Activated naive CD8-positive, alpha-beta T cell treated with anti-CD3 and anti-CD28 coated beads for 36 hours (primary cell): ENCODE measurements at regions not wholly inside any gene's neighbourhood (a gene's known extent, or its start where the extent isn't known, plus 50 kb on each side); places are given as distances from the start of the nearest gene placed in this dataset.

ENCODE experiments used
- DNase-seq: peaks from one replicate; pipeline ENCODE4 v3.0.0; 2021
- H3K27ac Mint-ChIP-seq: one replicate; pipeline ENCODE4 v1.8.0; 2022; ENCODE audit warnings: mild to moderate bottlenecking, moderate library complexity, mixed read lengths
- H3K27me3 Mint-ChIP-seq: one replicate; pipeline ENCODE4 v1.8.0; 2022; ENCODE audit warnings: mild to moderate bottlenecking, mixed read lengths
- H3K36me3 Mint-ChIP-seq: one replicate; pipeline ENCODE4 v1.8.0; 2021; ENCODE audit warnings: mild to moderate bottlenecking, mixed read lengths
- H3K4me1 Mint-ChIP-seq: one replicate; pipeline ENCODE4 v1.8.0; 2021; ENCODE audit warnings: mixed read lengths
- H3K4me3 Mint-ChIP-seq: one replicate; pipeline ENCODE4 v1.8.0; 2022; ENCODE audit warnings: mild to moderate bottlenecking, moderate library complexity, mixed read lengths
- H3K9me3 Mint-ChIP-seq: one replicate; pipeline ENCODE4 v1.8.0; 2022; ENCODE audit warnings: mixed read lengths

DNA sequence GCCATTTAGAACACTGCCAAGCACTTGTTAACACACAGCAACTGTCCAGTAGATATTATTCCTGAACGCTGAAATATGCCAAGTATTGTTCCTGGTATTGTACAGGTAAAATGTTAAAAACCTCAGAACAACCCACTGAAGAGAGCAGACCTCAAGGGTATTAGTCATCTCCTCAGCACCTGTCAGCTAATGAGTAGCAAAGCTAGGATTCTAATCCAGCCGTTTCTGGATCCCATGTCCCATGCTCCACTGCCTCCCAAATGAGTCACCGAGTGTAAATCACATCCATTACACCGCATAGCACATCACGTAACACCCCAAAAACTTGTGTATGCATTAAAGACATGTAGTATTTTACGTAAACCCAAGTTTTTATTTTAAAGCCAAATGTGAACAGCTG, 705.4 kb upstream of the TENM4 start:
- DNase-seq: no peak
- Mint-ChIP-seq H3K9me3 (peaks cover 2% of the 10 kb centered on the region), H3K27me3 (no peaks in the 10 kb centered on the region), H3K27ac (no peak overlapping the region), H3K4me1 (no peaks in the 10 kb centered on the region), H3K4me3 (no peak overlapping the region), H3K36me3 (no peaks in the 10 kb centered on the region)

DNA sequence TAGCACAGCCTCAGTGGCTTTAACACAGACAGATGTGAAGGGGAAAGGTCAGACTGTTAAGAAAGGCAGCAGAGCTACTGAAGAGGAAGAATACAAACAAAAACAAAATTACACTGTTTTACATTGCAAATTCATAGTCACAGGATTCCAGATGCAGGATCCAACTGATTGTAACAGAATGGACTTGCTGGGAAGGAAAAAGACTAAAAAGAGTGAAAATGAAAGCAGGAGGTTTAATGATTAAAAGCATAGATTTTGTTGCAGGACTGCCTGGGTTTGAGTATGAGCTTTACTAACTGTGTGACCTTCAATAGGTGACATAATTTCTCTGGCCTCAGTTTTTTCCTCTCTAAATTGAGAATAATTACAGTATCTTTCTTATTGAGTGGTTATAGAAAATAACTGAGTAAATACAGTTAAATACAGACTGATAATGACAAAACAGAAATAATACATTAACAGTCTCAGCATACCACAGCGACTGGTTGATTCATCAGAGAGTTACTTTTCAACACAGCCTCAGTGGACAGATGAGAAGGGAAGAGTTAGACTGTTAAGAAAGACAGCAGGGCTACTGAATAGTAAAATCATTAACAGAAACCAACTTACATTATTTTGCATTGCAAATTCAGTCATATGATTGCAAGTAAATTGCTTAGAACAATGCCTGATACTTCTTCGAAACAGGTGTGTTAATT, 704.2 kb upstream of the TENM4 start:
- H3K9me3 Mint-ChIP-seq: peaks cover 2% of the 10 kb centered on the region
- DNase-seq: no peak
- no peak overlapping the region for H3K4me3 Mint-ChIP-seq
- H3K36me3 Mint-ChIP-seq: no peaks in the 10 kb centered on the region
- H3K27me3 Mint-ChIP-seq: no peaks in the 10 kb centered on the region
- H3K4me1 Mint-ChIP-seq: no peaks in the 10 kb centered on the region
- no peak overlapping the region for H3K27ac Mint-ChIP-seq

DNA sequence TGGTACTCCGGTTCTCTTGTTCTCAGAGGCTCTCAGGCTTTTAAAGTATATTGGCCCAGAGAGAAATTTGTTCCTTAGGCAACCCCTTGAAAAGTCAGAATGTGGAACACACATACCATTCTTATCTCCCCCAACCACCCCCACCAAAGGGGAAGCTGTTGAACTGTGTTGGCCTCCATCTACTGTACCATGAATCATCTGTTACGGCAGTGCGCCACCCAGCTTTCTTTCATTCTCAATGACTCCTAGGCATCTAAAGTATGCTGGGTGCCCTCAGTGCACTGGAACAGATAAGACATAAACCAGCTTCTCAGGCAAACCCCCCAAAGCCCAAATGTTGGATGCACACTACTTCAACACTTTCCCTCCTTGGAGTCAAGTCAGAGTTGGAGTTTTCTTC, 696.2 kb upstream of the TENM4 start:
- Mint-ChIP-seq H3K4me1 (no peaks in the 10 kb centered on the region), H3K27me3 (no peaks in the 10 kb centered on the region), H3K9me3 (peaks cover 4% of the 10 kb centered on the region), H3K4me3 (no peak overlapping the region), H3K36me3 (no peaks in the 10 kb centered on the region), H3K27ac (no peak overlapping the region)
- no peak for DNase-seq

DNA sequence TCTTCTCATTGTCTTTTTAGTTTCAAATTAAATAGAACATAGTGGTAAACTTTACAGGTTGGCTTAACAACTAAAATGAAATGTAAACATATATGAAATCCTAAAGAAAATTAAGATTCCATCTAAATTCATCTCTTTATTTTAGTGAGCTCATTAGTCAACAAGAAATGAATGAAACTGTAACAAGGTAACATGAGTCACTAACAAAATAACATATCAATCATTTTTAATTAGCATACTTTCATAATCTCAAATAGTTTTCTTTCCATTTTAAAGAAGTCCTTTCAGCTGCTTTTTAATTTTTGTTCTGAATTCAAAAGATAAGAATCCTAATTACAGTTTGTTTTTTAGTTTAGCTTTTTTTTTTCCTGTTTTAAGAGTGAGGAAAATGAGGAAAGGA, 688.6 kb upstream of the TENM4 start:
- Mint-ChIP-seq H3K4me3 (no peak overlapping the region), H3K27ac (no peak overlapping the region), H3K36me3 (no peaks in the 10 kb centered on the region), H3K27me3 (no peaks in the 10 kb centered on the region), H3K4me1 (no peaks in the 10 kb centered on the region), H3K9me3 (no peaks in the 10 kb centered on the region)
- DNase-seq: no peak

DNA sequence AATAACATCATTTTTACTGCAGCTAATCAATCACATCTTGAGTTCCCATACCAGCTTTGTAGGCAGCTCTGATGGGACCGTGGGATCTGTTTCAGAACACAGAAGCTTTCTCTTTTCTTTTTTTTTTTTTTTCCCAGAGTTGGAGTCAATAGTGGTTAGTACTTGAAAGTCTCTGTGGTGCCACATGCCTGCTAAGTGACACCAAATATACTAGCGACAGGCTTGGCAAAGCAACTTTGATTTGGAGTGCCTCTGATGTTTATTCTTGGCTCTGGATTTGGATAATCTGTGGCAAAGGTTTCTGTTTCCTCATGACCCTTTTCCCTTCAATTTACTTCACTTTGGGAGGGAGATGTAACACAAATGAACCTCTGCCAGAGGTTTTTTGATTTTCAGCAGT, 681.4 kb upstream of the TENM4 start:
- no peak overlapping the region for H3K4me3 Mint-ChIP-seq
- no peaks in the 10 kb centered on the region for H3K4me1 Mint-ChIP-seq
- no peak overlapping the region for H3K27ac Mint-ChIP-seq
- H3K27me3 Mint-ChIP-seq: no peaks in the 10 kb centered on the region
- DNase-seq: no peak
- no peaks in the 10 kb centered on the region for H3K36me3 Mint-ChIP-seq
- no peaks in the 10 kb centered on the region for H3K9me3 Mint-ChIP-seq

DNA sequence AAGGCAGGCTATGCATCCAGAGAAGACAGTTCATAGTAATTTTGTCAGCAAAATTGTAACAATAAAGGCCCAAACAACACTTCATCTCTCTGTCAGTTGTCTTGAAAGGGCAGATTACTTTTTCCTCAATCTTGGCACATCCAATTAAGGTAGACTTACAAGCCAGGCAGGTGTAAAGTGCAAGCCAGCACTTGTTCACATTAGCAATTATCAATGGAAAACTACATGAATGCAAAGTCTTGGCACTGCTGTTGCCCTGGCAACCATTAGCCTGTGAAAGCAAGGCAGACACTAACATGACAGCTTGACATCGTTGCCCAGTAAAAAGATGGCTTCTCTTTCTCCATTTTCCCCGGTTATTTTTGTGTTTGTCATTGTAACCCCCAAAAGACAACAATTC, 677.2 kb upstream of the TENM4 start:
- Mint-ChIP-seq H3K27ac (no peak overlapping the region), H3K4me1 (no peaks in the 10 kb centered on the region), H3K27me3 (no peaks in the 10 kb centered on the region), H3K4me3 (no peak overlapping the region), H3K9me3 (no peaks in the 10 kb centered on the region), H3K36me3 (no peaks in the 10 kb centered on the region)
- no peak for DNase-seq

DNA sequence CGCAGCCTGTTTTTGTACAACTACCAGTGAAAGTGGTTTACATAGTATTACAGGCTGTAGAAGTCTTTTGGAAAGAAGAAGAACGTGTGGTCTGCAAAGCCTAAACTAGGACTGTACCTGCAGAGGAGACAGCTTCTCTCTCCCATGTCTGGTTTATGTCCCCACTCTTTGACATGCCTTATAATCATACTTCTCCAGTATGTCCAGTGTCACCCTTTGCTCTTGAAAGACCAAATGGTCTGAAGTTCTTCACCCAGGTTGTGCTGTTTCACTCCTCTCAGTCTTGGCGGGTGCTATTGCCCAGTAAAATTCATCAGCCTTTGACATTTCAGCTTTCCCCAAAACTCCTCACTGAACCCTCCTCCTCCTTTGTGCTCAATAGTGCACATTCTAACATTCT, 676.0 kb upstream of the TENM4 start:
- Mint-ChIP-seq H3K4me1 (no peaks in the 10 kb centered on the region), H3K9me3 (peaks cover 2% of the 10 kb centered on the region), H3K4me3 (no peak overlapping the region), H3K36me3 (no peaks in the 10 kb centered on the region), H3K27me3 (no peaks in the 10 kb centered on the region), H3K27ac (no peak overlapping the region)
- no peak for DNase-seq

DNA sequence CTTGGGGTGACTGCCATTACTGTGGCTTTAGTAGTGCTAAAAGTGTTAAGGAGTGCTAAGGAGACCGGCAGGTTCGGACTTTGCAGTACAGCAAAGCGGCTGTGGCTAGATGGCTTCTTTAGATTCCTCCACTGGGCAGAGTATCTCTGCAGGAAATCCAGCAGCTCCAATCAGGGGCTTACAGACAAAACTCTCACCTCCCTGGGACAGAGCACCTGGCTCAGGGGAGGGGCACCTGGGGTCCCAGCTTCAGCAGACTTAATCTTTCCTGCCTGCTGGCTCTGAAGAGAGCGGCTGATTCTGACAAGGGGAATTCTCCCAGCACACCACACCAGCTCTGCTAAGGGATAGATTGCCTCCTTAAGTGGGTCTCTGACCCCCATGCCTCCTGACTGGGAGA, 668.8 kb upstream of the TENM4 start:
- Mint-ChIP-seq H3K27me3 (no peaks in the 10 kb centered on the region), H3K27ac (no peak overlapping the region), H3K4me1 (no peaks in the 10 kb centered on the region), H3K36me3 (no peaks in the 10 kb centered on the region), H3K4me3 (no peak overlapping the region), H3K9me3 (peaks cover 4% of the 10 kb centered on the region)
- DNase-seq: no peak

DNA sequence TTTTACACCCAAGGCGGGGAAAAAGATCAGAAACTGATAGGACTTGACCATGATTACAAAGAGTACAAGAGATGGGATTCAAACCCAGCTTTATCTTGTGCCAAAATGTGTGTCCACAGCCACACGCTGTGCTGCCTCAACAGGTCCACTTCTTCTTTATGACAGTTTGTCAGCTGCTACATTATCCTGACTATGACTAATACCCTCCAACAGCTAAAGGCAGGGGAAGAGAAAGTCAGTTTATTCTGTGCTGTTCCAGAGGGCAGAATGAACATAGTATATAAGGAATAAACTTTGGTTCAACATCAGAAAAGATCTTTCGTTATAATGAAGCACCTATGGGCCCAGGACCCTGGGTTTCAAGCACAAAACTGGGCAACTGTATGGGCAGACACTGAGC, 668.2 kb upstream of the TENM4 start:
- Mint-ChIP-seq H3K36me3 (no peaks in the 10 kb centered on the region), H3K27ac (no peak overlapping the region), H3K9me3 (peaks cover 4% of the 10 kb centered on the region), H3K4me1 (no peaks in the 10 kb centered on the region), H3K4me3 (no peak overlapping the region), H3K27me3 (no peaks in the 10 kb centered on the region)
- DNase-seq: no peak

DNA sequence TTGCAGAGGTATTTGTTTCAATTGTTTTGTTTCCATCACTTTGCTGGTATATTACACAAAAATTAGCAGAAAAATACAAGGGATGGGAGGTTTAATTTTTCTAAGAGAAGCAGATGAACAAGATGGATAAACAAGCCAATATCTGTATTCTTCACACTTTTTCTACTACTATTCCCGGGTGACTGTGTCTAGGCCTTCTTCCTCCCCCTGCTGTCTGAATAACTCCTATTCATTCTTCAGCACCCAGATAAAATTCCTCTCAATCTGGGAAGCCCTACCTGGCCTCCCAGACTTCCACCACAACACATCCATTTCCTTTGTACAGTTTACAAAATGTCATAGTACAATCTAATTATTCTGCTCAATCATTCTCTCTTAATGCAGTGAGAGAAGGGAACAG, 666.6 kb upstream of the TENM4 start:
- Mint-ChIP-seq H3K36me3 (no peaks in the 10 kb centered on the region), H3K27ac (no peak overlapping the region), H3K9me3 (peaks cover 5% of the 10 kb centered on the region), H3K27me3 (no peaks in the 10 kb centered on the region), H3K4me1 (no peaks in the 10 kb centered on the region), H3K4me3 (no peak overlapping the region)
- no peak for DNase-seq

DNA sequence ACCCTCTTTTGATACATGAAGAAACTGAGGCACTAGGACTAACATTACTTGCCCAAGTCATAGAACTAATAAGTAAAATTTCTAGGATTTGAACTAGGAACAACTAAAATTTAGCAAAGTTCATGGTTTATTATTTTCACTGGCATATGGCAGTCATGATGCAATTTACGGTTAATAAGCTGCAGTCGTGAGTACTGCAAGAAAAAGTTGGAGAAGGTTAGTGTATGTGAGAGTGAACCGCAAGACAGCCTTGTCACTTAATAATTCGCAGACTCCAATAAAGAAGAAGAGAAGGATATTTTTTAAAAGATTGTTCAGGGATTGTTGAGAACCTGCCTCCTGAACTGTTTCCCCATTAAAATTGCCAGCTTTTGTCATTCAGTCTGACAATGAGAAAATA, 663.4 kb upstream of the TENM4 start:
- H3K36me3 Mint-ChIP-seq: no peaks in the 10 kb centered on the region
- H3K4me1 Mint-ChIP-seq: no peaks in the 10 kb centered on the region
- H3K9me3 Mint-ChIP-seq: peaks cover 3% of the 10 kb centered on the region
- H3K27ac Mint-ChIP-seq: no peak overlapping the region
- H3K27me3 Mint-ChIP-seq: no peaks in the 10 kb centered on the region
- no peak for DNase-seq
- H3K4me3 Mint-ChIP-seq: no peak overlapping the region

DNA sequence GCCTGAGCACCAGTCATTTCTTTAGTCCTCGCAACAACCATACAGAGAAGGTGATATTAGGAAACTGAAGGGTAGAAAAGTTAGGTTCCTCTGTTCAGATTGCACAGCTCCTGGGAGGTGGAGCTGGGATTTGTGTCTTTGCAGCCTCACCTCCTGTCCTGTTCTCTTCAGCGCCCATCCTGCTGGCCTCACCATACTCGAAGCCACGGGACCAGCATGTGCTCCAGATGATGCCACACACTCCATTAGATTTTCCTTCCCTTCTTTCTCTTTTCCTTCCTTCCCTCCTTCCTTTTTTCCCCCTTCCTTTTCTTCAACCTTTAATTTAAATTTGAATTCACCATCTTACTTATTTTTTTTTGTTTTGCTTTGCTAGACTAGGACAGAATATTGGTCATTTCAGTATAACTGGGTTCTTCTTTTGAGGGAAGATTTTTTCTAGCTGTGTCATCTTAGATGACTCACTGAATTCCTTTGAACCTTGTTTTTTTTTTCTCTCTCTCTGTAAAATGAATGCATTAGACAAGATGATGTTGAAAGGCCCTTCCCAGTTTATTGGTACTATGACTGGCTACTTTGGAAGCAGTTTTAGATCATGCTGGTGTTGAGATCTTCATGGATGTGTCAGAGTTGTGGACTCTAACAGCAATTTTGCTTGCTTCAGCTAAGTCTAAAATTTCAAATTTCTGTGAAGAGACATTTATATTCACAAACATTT, 662.5 kb upstream of the TENM4 start:
- H3K9me3 Mint-ChIP-seq: peaks cover 3% of the 10 kb centered on the region
- no peak for DNase-seq
- H3K4me1 Mint-ChIP-seq: no peaks in the 10 kb centered on the region
- H3K27me3 Mint-ChIP-seq: no peaks in the 10 kb centered on the region
- H3K4me3 Mint-ChIP-seq: no peak overlapping the region
- no peak overlapping the region for H3K27ac Mint-ChIP-seq
- H3K36me3 Mint-ChIP-seq: no peaks in the 10 kb centered on the region

DNA sequence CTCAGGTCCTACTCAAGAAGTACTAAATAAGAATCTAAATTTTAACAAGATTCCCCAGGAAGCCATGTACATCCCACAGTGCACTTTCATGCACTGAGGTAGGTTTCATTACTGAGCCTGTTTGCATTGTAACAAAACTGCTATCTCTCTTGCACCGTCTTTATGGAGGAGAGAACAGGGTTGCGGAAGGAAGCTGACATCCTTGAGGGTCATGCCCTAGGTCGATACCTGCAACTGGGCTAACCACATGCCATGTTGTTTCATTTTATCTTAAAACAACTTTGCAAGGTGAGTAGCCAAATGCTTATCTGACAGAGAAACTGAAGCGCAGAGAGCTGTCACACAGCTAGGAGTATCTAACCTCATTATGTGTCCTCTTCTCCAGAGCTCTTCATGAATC, 656.3 kb upstream of the TENM4 start:
- Mint-ChIP-seq H3K27me3 (no peaks in the 10 kb centered on the region), H3K4me1 (no peaks in the 10 kb centered on the region), H3K27ac (no peak overlapping the region), H3K9me3 (no peaks in the 10 kb centered on the region), H3K36me3 (no peaks in the 10 kb centered on the region), H3K4me3 (no peak overlapping the region)
- no peak for DNase-seq

DNA sequence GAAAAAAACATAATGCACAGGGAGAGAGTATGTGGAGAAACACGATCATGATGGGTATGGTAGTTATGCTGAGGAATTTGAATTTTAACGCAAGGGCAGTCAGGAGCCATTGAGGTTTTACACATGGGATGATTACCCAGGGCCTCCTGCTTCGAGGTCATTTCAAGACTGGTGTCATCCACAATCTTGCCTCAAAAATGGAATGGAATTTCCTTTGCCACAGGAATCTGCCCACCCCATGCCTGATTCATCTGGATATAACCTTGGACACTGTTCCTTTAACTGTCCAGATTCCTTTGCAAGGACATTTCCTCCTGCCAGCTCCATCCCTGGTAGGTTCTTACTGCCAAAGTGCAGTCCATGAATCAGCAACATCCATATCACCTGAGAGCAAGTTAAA, 655.9 kb upstream of the TENM4 start:
- no peaks in the 10 kb centered on the region for H3K9me3 Mint-ChIP-seq
- no peak overlapping the region for H3K27ac Mint-ChIP-seq
- H3K4me1 Mint-ChIP-seq: no peaks in the 10 kb centered on the region
- no peaks in the 10 kb centered on the region for H3K27me3 Mint-ChIP-seq
- DNase-seq: no peak
- H3K4me3 Mint-ChIP-seq: no peak overlapping the region
- no peaks in the 10 kb centered on the region for H3K36me3 Mint-ChIP-seq

DNA sequence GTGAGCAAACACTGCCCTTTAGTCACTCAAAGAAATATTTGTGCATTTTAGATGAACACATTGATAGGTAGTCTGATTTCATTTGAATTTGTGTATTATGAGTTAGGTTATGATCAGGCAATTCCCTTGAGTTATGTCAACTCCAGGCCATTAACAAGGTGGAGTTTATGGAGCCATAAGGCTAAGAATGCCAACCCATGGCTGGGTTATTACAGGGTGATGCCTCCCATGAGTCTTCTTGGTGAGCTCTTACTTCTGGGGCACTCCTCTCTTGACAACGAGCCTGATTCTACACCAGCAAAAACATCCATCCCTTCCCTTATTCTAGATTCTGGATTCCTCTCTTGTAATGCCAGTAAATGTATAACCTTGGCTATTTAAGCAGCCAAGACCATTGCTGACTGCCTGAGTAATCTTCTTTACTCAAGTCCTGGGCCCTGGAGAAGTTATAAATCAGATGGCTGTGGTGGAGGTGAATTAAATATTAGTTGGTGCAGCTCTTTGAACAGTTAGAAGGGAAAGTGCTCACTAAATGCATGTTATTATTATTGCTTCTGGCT, 645.7 kb upstream of the TENM4 start:
- H3K4me1 Mint-ChIP-seq: no peaks in the 10 kb centered on the region
- H3K36me3 Mint-ChIP-seq: no peaks in the 10 kb centered on the region
- no peak overlapping the region for H3K4me3 Mint-ChIP-seq
- no peak for DNase-seq
- H3K27me3 Mint-ChIP-seq: no peaks in the 10 kb centered on the region
- H3K9me3 Mint-ChIP-seq: peaks cover 4% of the 10 kb centered on the region
- H3K27ac Mint-ChIP-seq: no peak overlapping the region

DNA sequence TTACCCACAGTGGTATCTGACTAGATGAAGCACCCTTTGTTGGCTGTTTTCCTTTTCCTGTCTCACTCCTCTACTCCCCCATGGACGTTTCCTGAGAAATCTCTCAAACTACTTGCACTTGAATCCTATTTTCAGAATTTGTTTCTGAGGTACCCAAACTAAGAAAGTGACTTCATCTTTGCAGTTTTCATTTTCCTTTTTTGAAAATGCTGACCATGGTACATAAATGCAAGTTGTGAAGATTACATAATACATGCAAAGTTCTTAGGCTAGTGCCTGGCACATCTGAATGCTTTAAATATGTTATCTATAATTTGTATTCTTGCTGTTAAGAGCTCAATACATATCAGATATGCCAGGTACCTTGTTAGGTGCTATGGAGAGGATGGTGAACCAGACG, 644.7 kb upstream of the TENM4 start:
- H3K36me3 Mint-ChIP-seq: no peaks in the 10 kb centered on the region
- H3K9me3 Mint-ChIP-seq: peaks cover 4% of the 10 kb centered on the region
- H3K4me3 Mint-ChIP-seq: no peak overlapping the region
- H3K27me3 Mint-ChIP-seq: no peaks in the 10 kb centered on the region
- no peaks in the 10 kb centered on the region for H3K4me1 Mint-ChIP-seq
- H3K27ac Mint-ChIP-seq: no peak overlapping the region
- DNase-seq: no peak
